ENCODE measurements at regions not wholly inside any gene's neighbourhood (a gene's known extent, or its start where the extent isn't known, plus 50 kb on each side); places are given as distances from the start of the nearest gene placed in this dataset.

- WGBS (ENCODE audit: insufficient coverage, insufficient replicate concordance, low lambda C conversion rate, missing lambda C conversion rate), result 38% methylated on average over 6 of the region's 6 CpGs
- no peak for DNase-seq (ENCODE audit: low read depth, low spot score)
- SMC1A ChIA-PET (ENCODE audit: uncharacterized antibody, unreplicated experiment), result no interaction called here
- RAD21 ChIA-PET (ENCODE audit: unreplicated experiment), result no interaction called here
- Histone ChIP-seq H3K79me2 (ENCODE audit: control insufficient read depth, insufficient read depth, low read length) (no peaks in the 10 kb centered on the region), H3K4me2 (ENCODE audit: control insufficient read depth, insufficient read depth) (no peak overlapping the region), H3K9me3 (replicated peaks; ENCODE audit: control insufficient read depth, insufficient read depth, low read length) (no peaks in the 10 kb centered on the region), H3K4me1 (ENCODE audit: control insufficient read depth, insufficient read depth, low read length) (no peaks in the 10 kb centered on the region), H2AFZ (ENCODE audit: control insufficient read depth, low read depth, low read length) (no peak overlapping the region), H3K27ac (ENCODE audit: control insufficient read depth, insufficient read depth) (no peak overlapping the region), H3K27me3 (replicated peaks in 1 of 2; ENCODE audit: control insufficient read depth in 2 of 2, insufficient read depth in 2 of 2, low read length in 1 of 2) (peaks cover 0 to 2% of the 10 kb centered on the region in 2 experiments; a peak in 2 of 4 replicates), H3K36me3 (ENCODE audit: control insufficient read depth in 2 of 2, insufficient read depth in 2 of 2, low read length in 1 of 2) (no peaks in the 10 kb centered on the region), H4K20me1 (ENCODE audit: control insufficient read depth, insufficient read depth) (no peaks in the 10 kb centered on the region), H3K9ac (ENCODE audit: control insufficient read depth, insufficient read depth, low read length) (no peak overlapping the region), H3K4me3 (no peak overlapping the region)
- POLR2A ChIA-PET, result no interaction called here
- FAIRE-seq, result no peak
- intact Hi-C loops (cut with micrococcal nuclease; ENCODE audit: unreplicated experiment), result no loop called here
- in situ Hi-C loops (cut with MboI), result no loop called here
- ATAC-seq, result no peak
- no TSS peak for BruUV-seq (replicated peaks)
- CTCF ChIA-PET, result no interaction called here
- no peak for TF ChIP-seq SIN3A (IDR thresholded peaks at IDR 0.05; ENCODE audit: low read depth, low read length)
- TF ChIP-seq POLR2AphosphoS2 (IDR thresholded peaks at IDR 0.05; ENCODE audit: low read depth, low read length), result no peak
- TF ChIP-seq BCLAF1 (IDR thresholded peaks at IDR 0.05), result no peak
- TF ChIP-seq, protein P1, sequence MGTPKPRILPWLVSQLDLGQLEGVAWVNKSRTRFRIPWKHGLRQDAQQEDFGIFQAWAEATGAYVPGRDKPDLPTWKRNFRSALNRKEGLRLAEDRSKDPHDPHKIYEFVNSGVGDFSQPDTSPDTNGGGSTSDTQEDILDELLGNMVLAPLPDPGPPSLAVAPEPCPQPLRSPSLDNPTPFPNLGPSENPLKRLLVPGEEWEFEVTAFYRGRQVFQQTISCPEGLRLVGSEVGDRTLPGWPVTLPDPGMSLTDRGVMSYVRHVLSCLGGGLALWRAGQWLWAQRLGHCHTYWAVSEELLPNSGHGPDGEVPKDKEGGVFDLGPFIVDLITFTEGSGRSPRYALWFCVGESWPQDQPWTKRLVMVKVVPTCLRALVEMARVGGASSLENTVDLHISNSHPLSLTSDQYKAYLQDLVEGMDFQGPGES (IDR thresholded peaks at IDR 0.05), result no peak
- no peak for TF ChIP-seq GABPA (IDR thresholded peaks at IDR 0.05; ENCODE audit: low read depth)
- no peak for TF ChIP-seq RUNX3 (IDR thresholded peaks at IDR 0.05; ENCODE audit: low read length)
- TF ChIP-seq BACH1 (IDR thresholded peaks at IDR 0.05; ENCODE audit: borderline replicate concordance), result no peak
- TF ChIP-seq KDM1A (IDR thresholded peaks at IDR 0.05; ENCODE audit: borderline replicate concordance), result no peak
- TF ChIP-seq, protein P2, sequence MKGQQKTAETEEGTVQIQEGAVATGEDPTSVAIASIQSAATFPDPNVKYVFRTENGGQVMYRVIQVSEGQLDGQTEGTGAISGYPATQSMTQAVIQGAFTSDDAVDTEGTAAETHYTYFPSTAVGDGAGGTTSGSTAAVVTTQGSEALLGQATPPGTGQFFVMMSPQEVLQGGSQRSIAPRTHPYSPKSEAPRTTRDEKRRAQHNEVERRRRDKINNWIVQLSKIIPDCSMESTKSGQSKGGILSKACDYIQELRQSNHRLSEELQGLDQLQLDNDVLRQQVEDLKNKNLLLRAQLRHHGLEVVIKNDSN (IDR thresholded peaks at IDR 0.05; ENCODE audit: borderline replicate concordance, extremely low read length, insufficient read depth, low read depth, low read length), result no peak
- no peak for TF ChIP-seq NR2C2 (IDR thresholded peaks at IDR 0.05; ENCODE audit: borderline replicate concordance, control insufficient read depth, insufficient read length, low read depth)
- TF ChIP-seq MEF2B (IDR thresholded peaks at IDR 0.05; ENCODE audit: partially characterized antibody, poor library complexity, severe bottlenecking), result no peak
- TF ChIP-seq, protein P3, sequence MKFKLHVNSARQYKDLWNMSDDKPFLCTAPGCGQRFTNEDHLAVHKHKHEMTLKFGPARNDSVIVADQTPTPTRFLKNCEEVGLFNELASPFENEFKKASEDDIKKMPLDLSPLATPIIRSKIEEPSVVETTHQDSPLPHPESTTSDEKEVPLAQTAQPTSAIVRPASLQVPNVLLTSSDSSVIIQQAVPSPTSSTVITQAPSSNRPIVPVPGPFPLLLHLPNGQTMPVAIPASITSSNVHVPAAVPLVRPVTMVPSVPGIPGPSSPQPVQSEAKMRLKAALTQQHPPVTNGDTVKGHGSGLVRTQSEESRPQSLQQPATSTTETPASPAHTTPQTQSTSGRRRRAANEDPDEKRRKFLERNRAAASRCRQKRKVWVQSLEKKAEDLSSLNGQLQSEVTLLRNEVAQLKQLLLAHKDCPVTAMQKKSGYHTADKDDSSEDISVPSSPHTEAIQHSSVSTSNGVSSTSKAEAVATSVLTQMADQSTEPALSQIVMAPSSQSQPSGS (IDR thresholded peaks at IDR 0.05; ENCODE audit: low read length), result no peak
These were observed 494.3 kb downstream of the COG6 start for GRCh38 chr13:40149611-40150274.
